PC-3 (cell line): ENCODE measurements at regions not wholly inside any gene's neighbourhood (a gene's known extent, or its start where the extent isn't known, plus 50 kb on each side); places are given as distances from the start of the nearest gene placed in this dataset.
A peak's percentile ranks its signal among the peaks of the same experiment; 100 is the strongest.

ENCODE experiments used
- ATAC-seq: fragments of 200-7000 bp; cut with Tn5 transposase; 2 replicates; pipeline ENCODE4 v1.9.1; 2020; ENCODE audit warnings: mild to moderate bottlenecking, moderate library complexity
- BruUV-seq: library from RNA; stranded (reverse); fragments of 400-500 nt; replicated peaks from 2 replicates; lab custom pipeline; 2021; lab: Mats Ljungman, UMichigan
- CTCF ChIA-PET: fragments of 300-600 bp; sonication (Branson Sonifier 250); formaldehyde crosslinking; loops from one replicate; lab custom pipeline; 2022; ENCODE audit warnings: antibody characterized with exemption; lab: Charles Lee
- POLR2A ChIA-PET: fragments of 300-600 bp; sonication (Branson Sonifier 250); formaldehyde crosslinking; loops from one replicate; lab custom pipeline; 2022; ENCODE audit warnings: antibody characterized with exemption; ENCODE audit not compliant: unreplicated experiment; lab: Charles Lee
- DNase-seq: peaks from one replicate; pipeline ENCODE4 v3.0.0-alpha.2; 2015
- H2AFZ ChIP-seq: fragments of 300-600 bp; sonication (generic); 2 replicates; pipeline ENCODE4 v1.6.0; 2016; ENCODE audit warnings: antibody characterized with exemption, low read length
- H3F3A ChIP-seq: fragments of 300-600 bp; sonication (generic); one replicate; pipeline ENCODE4 v1.6.0; 2017; ENCODE audit warnings: antibody characterized with exemption, low read length, control low read depth, mild to moderate bottlenecking; ENCODE audit not compliant: unreplicated experiment
- H3K27ac ChIP-seq: fragments of 300-600 bp; sonication (generic); 2 replicates; pipeline ENCODE4 v1.5.1; 2016; ENCODE audit warnings: mild to moderate bottlenecking, low read length
- H3K27me3 ChIP-seq: fragments of 300-600 bp; sonication (generic); 2 replicates; pipeline ENCODE4 v1.6.1; 2016; ENCODE audit warnings: low read length, mixed read lengths
- H3K36me3 ChIP-seq: fragments of 300-600 bp; sonication (generic); 2 replicates; pipeline ENCODE4 v1.6.1; 2016; ENCODE audit warnings: low read depth, mixed run types, low read length, mixed read lengths
- H3K4me1 ChIP-seq: fragments of 300-600 bp; sonication (generic); 2 replicates; pipeline ENCODE4 v1.5.1; 2016; ENCODE audit warnings: low read length; ENCODE audit not compliant: insufficient read depth
- H3K4me2 ChIP-seq: fragments of 300-600 bp; sonication (generic); 2 replicates; pipeline ENCODE4 v1.6.0; 2016; ENCODE audit warnings: low read length
- H3K4me3 ChIP-seq: fragments of 300-600 bp; sonication (generic); 2 replicates; pipeline ENCODE4 v1.5.1; 2016; ENCODE audit warnings: mild to moderate bottlenecking, low read length, mixed read lengths
- H3K79me2 ChIP-seq: fragments of 300-600 bp; sonication (generic); 2 replicates; pipeline ENCODE4 v1.6.1; 2017; ENCODE audit warnings: low read length, mixed read lengths
- H3K9ac ChIP-seq: fragments of 300-600 bp; sonication (generic); 2 replicates; pipeline ENCODE4 v1.6.0; 2016; ENCODE audit warnings: mild to moderate bottlenecking, low read length
- H3K9me2 ChIP-seq: fragments of 300-600 bp; sonication (generic); replicated peaks from 2 replicates; pipeline ENCODE4 v1.6.1; 2016; ENCODE audit warnings: mixed run types, low read length, mixed read lengths
- H3K9me3 ChIP-seq: fragments of 300-600 bp; sonication (generic); 2 replicates; pipeline ENCODE4 v1.6.1; 2016; ENCODE audit warnings: low read length, mixed read lengths
- H4K20me1 ChIP-seq: fragments of 300-600 bp; sonication (generic); 2 replicates; pipeline ENCODE4 v1.6.1; 2016; ENCODE audit warnings: low read length, mixed read lengths
- EZH2 ChIP-seq: fragments of 300-600 bp; sonication (generic); IDR thresholded peaks from one replicate; pipeline ENCODE4 v1.6.1; 2017; ENCODE audit warnings: antibody characterized with exemption, mild to moderate bottlenecking, low read length; ENCODE audit not compliant: unreplicated experiment
- EZH2phosphoT487 ChIP-seq: fragments of 300-600 bp; sonication (generic); IDR thresholded peaks from 2 replicates; pipeline ENCODE4 v1.6.1; 2018; ENCODE audit warnings: mild to moderate bottlenecking, antibody characterized with exemption, low read length, borderline replicate concordance
- intact Hi-C: fragments of 100-400 bp; cut with micrococcal nuclease; formaldehyde crosslinking; loops from 2 replicates; pipeline ENCODE4 v1.9.0; 2023
- TF ChIP-seq, protein P1 (sequence below): fragments of 300-600 bp; sonication (generic); conservative IDR thresholded peaks from 2 replicates; pipeline ENCODE4 v1.5.1; 2017; ENCODE audit warnings: antibody characterized with exemption, low read depth, mild to moderate bottlenecking, low read length

DNA sequence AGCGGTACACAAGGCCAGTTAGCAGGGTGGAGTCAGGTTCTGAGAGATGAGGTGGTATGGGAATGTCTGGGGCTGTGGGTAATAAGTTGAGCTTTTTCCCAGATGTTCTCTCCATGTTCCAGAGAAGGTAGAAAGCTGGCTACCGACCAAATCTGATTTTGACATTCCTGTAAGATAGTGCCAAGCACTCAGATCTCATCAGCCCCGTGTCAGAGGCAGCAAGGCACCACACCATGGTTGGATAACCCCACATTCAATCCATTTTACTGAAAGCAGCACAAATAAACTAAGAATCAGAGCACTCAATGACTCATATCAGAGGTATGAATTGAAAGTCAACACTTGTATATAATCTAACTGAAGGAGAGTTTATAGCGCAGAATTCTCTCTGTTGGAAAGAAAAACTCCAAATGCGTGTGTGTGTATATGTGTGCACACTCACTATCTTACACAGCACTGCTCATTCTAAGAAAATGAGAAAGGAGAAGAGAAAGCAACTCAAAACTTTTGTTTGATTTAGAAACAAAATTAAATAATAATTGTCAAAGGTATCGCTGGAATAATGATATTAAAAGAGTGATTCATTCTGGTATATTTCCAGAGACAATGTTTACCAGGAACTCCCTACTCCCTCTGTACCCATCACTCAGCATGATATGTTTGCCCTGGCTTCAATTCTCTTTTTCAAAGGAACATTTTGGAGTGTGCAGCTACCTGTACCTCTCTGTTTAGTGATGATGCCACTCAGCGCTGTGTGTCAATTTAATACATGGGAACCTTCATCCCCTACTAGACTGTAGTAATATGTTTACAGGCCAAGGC lies 375.1 kb upstream of the ID2 start:
- intact Hi-C loops = loop anchor here (1.0 to 10.0 kb wide), 6 partner anchors 109 to 581 kb away; no protein-coding TSS in a partner anchor
- no peaks in the 10 kb centered on the region for H3K36me3 ChIP-seq
- DNase-seq (peak; percentile 93), ATAC-seq (peak; percentile 78)
- ChIA-PET CTCF (interaction anchor here (1.0 kb wide), 1 partner anchor 386 kb away, joined by 4 read pairs; no protein-coding TSS in a partner anchor), POLR2A (no interaction called here)
- H2AFZ ChIP-seq = peak overlapping the region; percentile 29; the same call in 1 of the 2 replicates
- no peaks in the 10 kb centered on the region for H3K79me2 ChIP-seq
- H3K9me2 ChIP-seq = no peaks in the 10 kb centered on the region
- peaks cover 13% of the 10 kb centered on the region for H3F3A ChIP-seq
- peak overlapping the region; percentile 40; the same call in 1 of the 2 replicates for H3K4me3 ChIP-seq
- H3K9me3 ChIP-seq = no peaks in the 10 kb centered on the region
- peak overlapping the region; percentile 54 for H3K9ac ChIP-seq
- no TSS peak for BruUV-seq
- peak overlapping the region; percentile 75 for H3K4me2 ChIP-seq
- H3K4me1 ChIP-seq = peaks cover 43% of the 10 kb centered on the region
- no peak for TF ChIP-seq EZH2
- TF ChIP-seq, protein P1, sequence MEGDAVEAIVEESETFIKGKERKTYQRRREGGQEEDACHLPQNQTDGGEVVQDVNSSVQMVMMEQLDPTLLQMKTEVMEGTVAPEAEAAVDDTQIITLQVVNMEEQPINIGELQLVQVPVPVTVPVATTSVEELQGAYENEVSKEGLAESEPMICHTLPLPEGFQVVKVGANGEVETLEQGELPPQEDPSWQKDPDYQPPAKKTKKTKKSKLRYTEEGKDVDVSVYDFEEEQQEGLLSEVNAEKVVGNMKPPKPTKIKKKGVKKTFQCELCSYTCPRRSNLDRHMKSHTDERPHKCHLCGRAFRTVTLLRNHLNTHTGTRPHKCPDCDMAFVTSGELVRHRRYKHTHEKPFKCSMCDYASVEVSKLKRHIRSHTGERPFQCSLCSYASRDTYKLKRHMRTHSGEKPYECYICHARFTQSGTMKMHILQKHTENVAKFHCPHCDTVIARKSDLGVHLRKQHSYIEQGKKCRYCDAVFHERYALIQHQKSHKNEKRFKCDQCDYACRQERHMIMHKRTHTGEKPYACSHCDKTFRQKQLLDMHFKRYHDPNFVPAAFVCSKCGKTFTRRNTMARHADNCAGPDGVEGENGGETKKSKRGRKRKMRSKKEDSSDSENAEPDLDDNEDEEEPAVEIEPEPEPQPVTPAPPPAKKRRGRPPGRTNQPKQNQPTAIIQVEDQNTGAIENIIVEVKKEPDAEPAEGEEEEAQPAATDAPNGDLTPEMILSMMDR = no peak
- no peak for TF ChIP-seq EZH2phosphoT487
- H3K27me3 ChIP-seq = no peaks in the 10 kb centered on the region
- no peaks in the 10 kb centered on the region for H4K20me1 ChIP-seq
- peak overlapping the region; percentile 94 for H3K27ac ChIP-seq

DNA sequence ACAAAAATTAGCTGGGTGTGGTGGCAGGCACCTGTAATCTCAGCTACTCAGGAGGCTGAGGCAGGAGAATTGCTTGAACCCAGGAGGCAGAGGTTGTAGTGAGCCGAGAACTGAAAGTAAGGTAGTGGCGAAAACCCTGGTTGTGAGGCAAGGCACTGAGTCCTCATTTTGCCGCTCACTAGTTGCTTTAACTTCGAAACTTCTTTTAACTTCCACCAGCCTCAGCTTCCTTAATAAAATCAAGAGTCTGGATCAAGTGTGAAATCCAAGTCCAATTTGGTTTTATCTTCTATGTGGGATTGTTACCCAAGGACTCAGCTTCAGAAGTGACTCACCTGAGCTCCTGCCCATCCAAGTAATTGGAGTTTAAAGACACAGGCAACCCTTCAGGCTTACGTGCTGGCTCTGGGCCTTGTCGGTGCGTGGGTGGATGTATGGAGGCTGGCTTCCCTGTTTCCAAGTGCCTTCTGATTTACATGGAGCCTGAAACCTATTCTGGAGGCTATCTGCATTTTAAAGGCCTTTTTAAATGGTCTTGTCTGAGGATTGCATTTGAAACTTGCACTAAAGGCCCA lies 374.2 kb upstream of the ID2 start:
- Histone ChIP-seq H3K4me1 (peaks cover 39% of the 10 kb centered on the region), H2AFZ (no peak overlapping the region), H3F3A (peaks cover 13% of the 10 kb centered on the region), H4K20me1 (no peaks in the 10 kb centered on the region), H3K36me3 (no peaks in the 10 kb centered on the region), H3K27me3 (no peaks in the 10 kb centered on the region), H3K4me2 (peak overlapping the region; percentile 75), H3K4me3 (peak overlapping the region; percentile 40; the same call in 1 of the 2 replicates), H3K9me2 (no peaks in the 10 kb centered on the region), H3K9ac (peak overlapping the region; percentile 54), H3K9me3 (no peaks in the 10 kb centered on the region), H3K79me2 (no peaks in the 10 kb centered on the region), H3K27ac (peak overlapping the region; percentile 94)
- POLR2A ChIA-PET = no interaction called here
- CTCF ChIA-PET = interaction anchor here (0.6 to 1.0 kb wide), 2 partner anchors 196 to 385 kb away, joined by 3 to 4 read pairs; no protein-coding TSS in a partner anchor
- intact Hi-C loops = loop anchor here (2.0 to 10.0 kb wide), 5 partner anchors 110 to 560 kb away; no protein-coding TSS in a partner anchor
- TF ChIP-seq EZH2 (no peak), EZH2phosphoT487 (no peak)
- TF ChIP-seq, protein P1 = no peak
- ATAC-seq (peak; percentile 48), DNase-seq (peak; percentile 82)
- no TSS peak for BruUV-seq
